ENCODE measurements at regions not wholly inside any gene's neighbourhood (a gene's known extent, or its start where the extent isn't known, plus 50 kb on each side); places are given as distances from the start of the nearest gene placed in this dataset.
"Not testable (repeated sequence)": the region's sequence is repeated elsewhere in the genome, so short reads cannot be mapped to it uniquely, and the experiment has no call there.

- no peak for DNase-seq
Measured at GRCh38 chr6:104500265-104500664, 359.5 kb downstream of the HACE1 start.

GRCh38 chr6:104486035-104486434 is 373.7 kb downstream of the HACE1 start:
- DNase-seq, result no peak

GRCh38 chr6:104484626-104485025 is 375.1 kb downstream of the HACE1 start:
- DNase-seq, result no peak

- DNase-seq, result no peak
Measured at GRCh38 chr6:104484191-104484590, 375.5 kb downstream of the HACE1 start.

GRCh38 chr6:104483225-104483834 is 376.4 kb downstream of the HACE1 start:
- DNase-seq, result peak; percentile 33

GRCh38 chr6:104477569-104477968 is 382.1 kb downstream of the HACE1 start:
- no peak for DNase-seq

GRCh38 chr6:104473021-104473429 is 386.7 kb downstream of the HACE1 start:
- DNase-seq, result no peak

- DNase-seq, result no peak
Measured at GRCh38 chr6:104472021-104472901, 387.5 kb downstream of the HACE1 start.

GRCh38 chr6:104466306-104466705 is 393.4 kb downstream of the HACE1 start:
- DNase-seq, result no peak

- DNase-seq, result no peak
Measured at GRCh38 chr6:104462811-104463599, 396.7 kb downstream of the HACE1 start.

GRCh38 chr6:104460738-104461483 is 398.8 kb downstream of the HACE1 start:
- DNase-seq, result no peak

- no peak for DNase-seq
Measured at GRCh38 chr6:104459543-104459942, 400.2 kb downstream of the HACE1 start.

GRCh38 chr6:104449918-104450317 is 409.8 kb downstream of the HACE1 start:
- no peak for DNase-seq

- not testable (repeated sequence) for DNase-seq
Measured at GRCh38 chr6:104446101-104447080, 413.3 kb downstream of the HACE1 start.

- no peak for DNase-seq
Measured at GRCh38 chr6:104434519-104434918, 425.2 kb downstream of the HACE1 start.

- no peak for DNase-seq
Measured at GRCh38 chr6:104431096-104431495, 428.6 kb downstream of the HACE1 start.

- DNase-seq, result peak; percentile 9
Measured at GRCh38 chr6:104428184-104428583, 431.5 kb downstream of the HACE1 start.

- DNase-seq, result no peak
Measured at GRCh38 chr6:104423691-104424090, 436.0 kb downstream of the HACE1 start.

GRCh38 chr6:104421650-104422049 is 438.1 kb downstream of the HACE1 start:
- peak; percentile 1 for DNase-seq

- no peak for DNase-seq
Measured at GRCh38 chr6:104418839-104419238, 440.9 kb downstream of the HACE1 start.

- no peak for DNase-seq
Measured at GRCh38 chr6:104418125-104418524, 441.6 kb downstream of the HACE1 start.
